Ascending aorta (tissue), 2 donors: ENCODE measurements at regions not wholly inside any gene's neighbourhood (a gene's known extent, or its start where the extent isn't known, plus 50 kb on each side); places are given as distances from the start of the nearest gene placed in this dataset.

Experiments used
- DNase-seq, 2 donors: peaks; one replicate each; pipeline ENCODE4 v3.0.0-alpha.2; 2019; ENCODE audit warnings: low spot score in 2 of 2
- H3K27ac ChIP-seq, 2 donors: fragments of 200-600 bp; sonication (generic); one replicate each; pipeline ENCODE4 v1.5.1; 2016 to 2017; ENCODE audit warnings: mild to moderate bottlenecking in 1 of 2
- H3K27me3 ChIP-seq: fragments of 200-600 bp; sonication (generic); one replicate; pipeline ENCODE4 v1.5.1; 2017
- H3K36me3 ChIP-seq, 2 donors: fragments of 200-600 bp; sonication (generic); one replicate each; pipeline ENCODE4 v1.5.1; 2016
- H3K4me1 ChIP-seq, 2 donors: fragments of 200-600 bp; sonication (generic); one replicate each; pipeline ENCODE4 v1.5.1; 2016 to 2017; ENCODE audit warnings: mild to moderate bottlenecking in 1 of 2
- H3K4me3 ChIP-seq, 2 donors: fragments of 200-600 bp; sonication (generic); one replicate each; pipeline ENCODE4 v1.5.1; 2016 to 2017; ENCODE audit warnings: mild to moderate bottlenecking in 1 of 2
- H3K9me3 ChIP-seq, 2 donors: fragments of 200-600 bp; sonication (generic); one replicate each; pipeline ENCODE4 v1.5.1; 2016
- intact Hi-C: fragments of 100-400 bp; cut with DNase I; formaldehyde crosslinking; loops from one replicate; pipeline ENCODE4 v1.15.1; 2023
- TF ChIP-seq, protein P1 (sequence below), 3 experiments: fragments of 200-600 bp in 2 of 3; fragments of 450-650 bp in 1 of 3; sonication (generic) in 2 of 3; IDR thresholded peaks; one replicate each; pipeline ENCODE4 v1.5.1; 2016 to 2019; ENCODE audit warnings: antibody characterized with exemption in 3 of 3, mild to moderate bottlenecking in 1 of 3, moderate library complexity in 1 of 3

DNA sequence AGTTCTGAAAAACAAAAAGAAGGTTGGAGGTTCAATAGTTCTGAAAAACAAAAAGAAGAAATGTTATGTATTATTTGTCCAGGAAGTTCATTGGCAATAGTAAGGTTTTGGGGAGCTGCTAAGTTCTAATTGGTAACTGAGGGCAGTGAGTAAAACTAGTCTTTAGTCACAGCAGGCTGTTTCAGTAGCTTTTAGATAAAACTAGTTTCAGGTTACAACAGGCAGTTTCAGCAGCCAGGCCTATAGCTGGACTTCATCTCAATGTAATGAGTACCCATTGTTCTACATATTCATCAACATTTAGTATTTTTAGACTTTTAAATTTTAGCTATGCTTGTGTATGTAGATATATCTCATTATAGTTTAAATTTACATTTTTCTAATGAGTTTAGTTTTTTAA, 639.3 kb downstream of the TOX3 start:
- no peaks in the 10 kb centered on the region for H3K36me3 ChIP-seq
- no peak for DNase-seq
- no peaks in the 10 kb centered on the region for H3K27me3 ChIP-seq
- H3K9me3 ChIP-seq = no peaks in the 10 kb centered on the region
- TF ChIP-seq, protein P1, sequence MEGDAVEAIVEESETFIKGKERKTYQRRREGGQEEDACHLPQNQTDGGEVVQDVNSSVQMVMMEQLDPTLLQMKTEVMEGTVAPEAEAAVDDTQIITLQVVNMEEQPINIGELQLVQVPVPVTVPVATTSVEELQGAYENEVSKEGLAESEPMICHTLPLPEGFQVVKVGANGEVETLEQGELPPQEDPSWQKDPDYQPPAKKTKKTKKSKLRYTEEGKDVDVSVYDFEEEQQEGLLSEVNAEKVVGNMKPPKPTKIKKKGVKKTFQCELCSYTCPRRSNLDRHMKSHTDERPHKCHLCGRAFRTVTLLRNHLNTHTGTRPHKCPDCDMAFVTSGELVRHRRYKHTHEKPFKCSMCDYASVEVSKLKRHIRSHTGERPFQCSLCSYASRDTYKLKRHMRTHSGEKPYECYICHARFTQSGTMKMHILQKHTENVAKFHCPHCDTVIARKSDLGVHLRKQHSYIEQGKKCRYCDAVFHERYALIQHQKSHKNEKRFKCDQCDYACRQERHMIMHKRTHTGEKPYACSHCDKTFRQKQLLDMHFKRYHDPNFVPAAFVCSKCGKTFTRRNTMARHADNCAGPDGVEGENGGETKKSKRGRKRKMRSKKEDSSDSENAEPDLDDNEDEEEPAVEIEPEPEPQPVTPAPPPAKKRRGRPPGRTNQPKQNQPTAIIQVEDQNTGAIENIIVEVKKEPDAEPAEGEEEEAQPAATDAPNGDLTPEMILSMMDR (IDR thresholded peaks at IDR 0.05) = no peak
- H3K4me1 ChIP-seq = no peaks in the 10 kb centered on the region
- no peak overlapping the region for H3K27ac ChIP-seq
- intact Hi-C loops = no loop called here
- H3K4me3 ChIP-seq = no peak overlapping the region

DNA sequence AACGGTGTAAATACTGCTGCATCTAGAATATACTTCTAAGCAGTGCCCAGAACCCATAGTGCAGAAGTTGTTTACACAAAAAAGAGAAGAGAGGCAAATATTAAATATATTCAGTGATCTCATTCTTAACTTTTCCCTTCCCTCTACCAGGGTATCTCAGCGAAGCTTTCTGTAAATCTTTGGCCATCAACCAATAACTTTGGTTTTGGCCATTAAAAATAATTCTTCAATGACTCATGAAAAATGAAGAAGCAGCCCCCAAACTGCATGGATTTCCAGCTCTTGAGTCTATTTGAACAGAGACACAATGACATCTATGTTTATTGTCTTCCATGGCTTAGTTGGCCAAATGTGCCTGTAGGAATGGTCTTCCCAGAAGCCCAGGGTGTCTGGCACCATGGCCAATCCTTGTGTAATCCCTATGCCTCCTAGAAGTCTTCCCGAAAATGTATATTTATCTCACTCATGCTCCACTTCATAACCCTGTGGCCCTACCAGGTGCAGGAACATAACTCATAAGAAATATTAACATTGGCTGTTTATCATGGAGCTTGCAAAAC, 646.6 kb downstream of the TOX3 start:
- Histone ChIP-seq H3K27me3 (no peaks in the 10 kb centered on the region), H3K36me3 (no peaks in the 10 kb centered on the region), H3K4me1 (no peaks in the 10 kb centered on the region), H3K9me3 (no peaks in the 10 kb centered on the region), H3K4me3 (no peak overlapping the region), H3K27ac (no peak overlapping the region)
- intact Hi-C loops = no loop called here
- TF ChIP-seq, protein P1 (IDR thresholded peaks at IDR 0.05) = no peak
- no peak for DNase-seq

- no peaks in the 10 kb centered on the region for H3K4me1 ChIP-seq
These were observed 648.1 kb downstream of the TOX3 start for GRCh38 chr16:51898872-51899271.

GRCh38 chr16:51896013-51896412, 650.9 kb downstream of the TOX3 start:
- intact Hi-C loops = no loop called here
- Histone ChIP-seq H3K36me3 (no peaks in the 10 kb centered on the region), H3K27me3 (no peaks in the 10 kb centered on the region), H3K4me1 (no peaks in the 10 kb centered on the region), H3K27ac (no peak overlapping the region), H3K4me3 (no peak overlapping the region), H3K9me3 (no peaks in the 10 kb centered on the region)
- TF ChIP-seq, protein P1 (IDR thresholded peaks at IDR 0.05) = no peak
- no peak for DNase-seq

More at GRCh38 chr16:51898872-51899271, 648.1 kb downstream of the TOX3 start:
- intact Hi-C loops = no loop called here
- no peaks in the 10 kb centered on the region for H3K9me3 ChIP-seq
- no peak overlapping the region for H3K4me3 ChIP-seq
- H3K27ac ChIP-seq = no peak overlapping the region
- no peak for DNase-seq
- H3K36me3 ChIP-seq = no peaks in the 10 kb centered on the region
- no peaks in the 10 kb centered on the region for H3K27me3 ChIP-seq
- TF ChIP-seq, protein P1 (IDR thresholded peaks at IDR 0.05) = no peak

- H3K27me3 ChIP-seq = no peaks in the 10 kb centered on the region
- DNase-seq = no peak
- intact Hi-C loops = no loop called here
- no peak overlapping the region for H3K27ac ChIP-seq
- no peaks in the 10 kb centered on the region for H3K9me3 ChIP-seq
- TF ChIP-seq, protein P1 (IDR thresholded peaks at IDR 0.05) = no peak
- no peaks in the 10 kb centered on the region for H3K36me3 ChIP-seq
- H3K4me3 ChIP-seq = no peak overlapping the region
- no peaks in the 10 kb centered on the region for H3K4me1 ChIP-seq
These were observed 654.5 kb downstream of the TOX3 start for GRCh38 chr16:51892293-51893007.
